GM23338 (cell line): ENCODE measurements at regions not wholly inside any gene's neighbourhood (a gene's known extent, or its start where the extent isn't known, plus 50 kb on each side); places are given as distances from the start of the nearest gene placed in this dataset.

ENCODE experiments used
- ATAC-seq: fragments of 200-7000 bp; cut with Tn5 transposase; 3 replicates; pipeline ENCODE4 v1.9.1; 2020
- DNase-seq: peaks from one replicate; pipeline ENCODE4 v3.0.0-alpha.2; 2015; ENCODE audit warnings: low spot score
- H2AFZ ChIP-seq: fragments of 200-600 bp; sonication (generic); 2 replicates; pipeline ENCODE4 v1.8.0; 2016; ENCODE audit warnings: antibody characterized with exemption, mild to moderate bottlenecking, moderate library complexity
- H3F3A ChIP-seq: fragments of 200-600 bp; sonication (generic); replicated peaks from 2 replicates; pipeline ENCODE4 v1.8.0; 2017; ENCODE audit warnings: antibody characterized with exemption, mixed run types, low read depth
- H3K27ac ChIP-seq: fragments of 200-600 bp; sonication (generic); 2 replicates; pipeline ENCODE4 v1.6.1; 2016; ENCODE audit warnings: low read depth
- H3K27me3 ChIP-seq: fragments of 200-600 bp; sonication (generic); 2 replicates; pipeline ENCODE4 v1.8.0; 2016; ENCODE audit warnings: mild to moderate bottlenecking, mixed run types, moderate library complexity; ENCODE audit not compliant: insufficient read depth
- H3K36me3 ChIP-seq: fragments of 200-600 bp; sonication (generic); 2 replicates; pipeline ENCODE4 v1.8.0; 2016; ENCODE audit warnings: mild to moderate bottlenecking; ENCODE audit not compliant: insufficient read depth
- H3K4me1 ChIP-seq: fragments of 200-600 bp; sonication (generic); 2 replicates; pipeline ENCODE4 v1.8.0; 2016; ENCODE audit warnings: mild to moderate bottlenecking, moderate library complexity; ENCODE audit not compliant: insufficient read depth
- H3K4me2 ChIP-seq: fragments of 200-600 bp; sonication (generic); 2 replicates; pipeline ENCODE4 v1.7.1; 2017; ENCODE audit warnings: mixed run types
- H3K4me3 ChIP-seq: fragments of 200-600 bp; sonication (generic); 2 replicates; pipeline ENCODE4 v1.6.1; 2016; ENCODE audit warnings: mixed run types
- H3K79me2 ChIP-seq: fragments of 200-600 bp; sonication (generic); replicated peaks from 2 replicates; pipeline ENCODE4 v1.8.0; 2017; ENCODE audit warnings: mild to moderate bottlenecking; ENCODE audit not compliant: insufficient read depth
- H3K9me2 ChIP-seq: fragments of 200-600 bp; sonication (generic); 2 replicates; pipeline ENCODE4 v1.8.0; 2017; ENCODE audit not compliant: insufficient read depth
- H4K20me1 ChIP-seq: fragments of 200-600 bp; sonication (generic); replicated peaks from 2 replicates; pipeline ENCODE4 v1.8.0; 2017; ENCODE audit warnings: mild to moderate bottlenecking; ENCODE audit not compliant: insufficient read depth
- H3K27ac Mint-ChIP-seq: 2 replicates; pipeline ENCODE4 v1.8.0; 2020; ENCODE audit warnings: inconsistent platforms, mild to moderate bottlenecking, moderate library complexity, mixed read lengths
- H3K27me3 Mint-ChIP-seq: 3 replicates; pipeline ENCODE4 v1.8.0; 2022; ENCODE audit warnings: low read depth, mild to moderate bottlenecking, moderate library complexity, mixed read lengths, inconsistent platforms; ENCODE audit not compliant: insufficient read depth, poor library complexity
- H3K36me3 Mint-ChIP-seq: 3 replicates; pipeline ENCODE4 v1.8.0; 2021; ENCODE audit warnings: low read depth, mild to moderate bottlenecking, inconsistent platforms, moderate library complexity, mixed read lengths
- H3K4me1 Mint-ChIP-seq: 3 replicates; pipeline ENCODE4 v1.8.0; 2020; ENCODE audit warnings: mild to moderate bottlenecking, inconsistent platforms, mixed read lengths
- H3K4me3 Mint-ChIP-seq: 3 replicates; pipeline ENCODE4 v1.8.0; 2021; ENCODE audit warnings: moderate library complexity, mild to moderate bottlenecking, inconsistent platforms, mixed read lengths
- H3K9me3 Mint-ChIP-seq: 3 replicates; pipeline ENCODE4 v1.8.0; 2020; ENCODE audit warnings: moderate library complexity, mild to moderate bottlenecking, inconsistent platforms, mixed read lengths
- CREB1 ChIP-seq: fragments of 250-450 bp; sonication (Bioruptor Pico); IDR thresholded peaks from 2 replicates; pipeline ENCODE4 v1.5.0; 2020; ENCODE audit warnings: low read depth, mild to moderate bottlenecking, moderate library complexity
- EZH2 ChIP-seq: fragments of 200-600 bp; sonication (generic); IDR thresholded peaks from one replicate; pipeline ENCODE4 v1.8.0; 2017; ENCODE audit warnings: antibody characterized with exemption, mild to moderate bottlenecking, low read depth; ENCODE audit not compliant: unreplicated experiment
- EZH2phosphoT487 ChIP-seq: fragments of 200-600 bp; sonication (generic); IDR thresholded peaks from one replicate; pipeline ENCODE4 v1.8.1; 2018; ENCODE audit warnings: antibody characterized with exemption; ENCODE audit not compliant: unreplicated experiment
- JUNB ChIP-seq: IDR thresholded peaks from one replicate; pipeline ENCODE4 v1.6.1; 2016; ENCODE audit warnings: antibody characterized with exemption; ENCODE audit not compliant: unreplicated experiment
- NANOG ChIP-seq: IDR thresholded peaks from 2 replicates; pipeline ENCODE4 v1.6.1; 2016; ENCODE audit warnings: antibody characterized with exemption, borderline replicate concordance
- POLR2AphosphoS5 ChIP-seq: IDR thresholded peaks from 2 replicates; pipeline ENCODE4 v1.6.1; 2016; ENCODE audit warnings: antibody characterized with exemption, low read depth
- ZNF114 ChIP-seq: fragments of 250-450 bp; sonication (Bioruptor Pico); IDR thresholded peaks from 2 replicates; pipeline ENCODE4 v1.5.0; 2020; ENCODE audit warnings: mild to moderate bottlenecking, moderate library complexity
- TF ChIP-seq, protein P1 (sequence below): fragments of 250-450 bp; sonication (Bioruptor Pico); IDR thresholded peaks from 2 replicates; pipeline ENCODE4 v1.5.0; 2020; ENCODE audit warnings: mild to moderate bottlenecking, moderate library complexity
- TF ChIP-seq, protein P2 (sequence below), 2 experiments: fragments of 200-600 bp in 1 of 2; sonication (generic) in 1 of 2; conservative IDR thresholded peaks; 2 replicates each; pipeline versions ENCODE4 v1.5.1 to v1.6.1; 2016 to 2017; ENCODE audit warnings: antibody characterized with exemption in 2 of 2, low read depth in 2 of 2, mild to moderate bottlenecking in 2 of 2, moderate library complexity in 1 of 2
- TF ChIP-seq, protein P3 (sequence below): IDR thresholded peaks from 2 replicates; pipeline ENCODE4 v1.6.1; 2016; ENCODE audit warnings: antibody characterized with exemption

DNA sequence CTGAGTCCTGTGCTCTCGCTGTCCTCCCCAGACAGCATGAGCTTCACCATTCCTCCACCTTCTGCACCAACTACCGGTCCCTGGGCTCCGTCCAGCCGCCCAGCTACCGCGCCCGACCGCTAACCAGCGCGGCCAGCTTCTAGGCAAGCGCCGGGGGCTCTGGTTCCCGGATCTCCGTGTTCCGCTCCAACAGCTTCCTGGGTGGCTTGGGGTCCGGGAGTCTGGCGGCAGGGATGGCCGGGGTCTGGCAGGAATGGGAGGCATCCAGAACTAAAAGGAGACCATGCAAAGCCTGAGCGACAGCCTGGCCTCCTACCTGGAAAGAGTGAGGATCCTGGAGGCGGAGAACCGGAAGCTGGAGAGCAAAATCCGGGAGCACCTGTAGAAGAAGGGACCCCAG lies 613.1 kb upstream of the PTGER4 start:
- TF ChIP-seq, protein P1, sequence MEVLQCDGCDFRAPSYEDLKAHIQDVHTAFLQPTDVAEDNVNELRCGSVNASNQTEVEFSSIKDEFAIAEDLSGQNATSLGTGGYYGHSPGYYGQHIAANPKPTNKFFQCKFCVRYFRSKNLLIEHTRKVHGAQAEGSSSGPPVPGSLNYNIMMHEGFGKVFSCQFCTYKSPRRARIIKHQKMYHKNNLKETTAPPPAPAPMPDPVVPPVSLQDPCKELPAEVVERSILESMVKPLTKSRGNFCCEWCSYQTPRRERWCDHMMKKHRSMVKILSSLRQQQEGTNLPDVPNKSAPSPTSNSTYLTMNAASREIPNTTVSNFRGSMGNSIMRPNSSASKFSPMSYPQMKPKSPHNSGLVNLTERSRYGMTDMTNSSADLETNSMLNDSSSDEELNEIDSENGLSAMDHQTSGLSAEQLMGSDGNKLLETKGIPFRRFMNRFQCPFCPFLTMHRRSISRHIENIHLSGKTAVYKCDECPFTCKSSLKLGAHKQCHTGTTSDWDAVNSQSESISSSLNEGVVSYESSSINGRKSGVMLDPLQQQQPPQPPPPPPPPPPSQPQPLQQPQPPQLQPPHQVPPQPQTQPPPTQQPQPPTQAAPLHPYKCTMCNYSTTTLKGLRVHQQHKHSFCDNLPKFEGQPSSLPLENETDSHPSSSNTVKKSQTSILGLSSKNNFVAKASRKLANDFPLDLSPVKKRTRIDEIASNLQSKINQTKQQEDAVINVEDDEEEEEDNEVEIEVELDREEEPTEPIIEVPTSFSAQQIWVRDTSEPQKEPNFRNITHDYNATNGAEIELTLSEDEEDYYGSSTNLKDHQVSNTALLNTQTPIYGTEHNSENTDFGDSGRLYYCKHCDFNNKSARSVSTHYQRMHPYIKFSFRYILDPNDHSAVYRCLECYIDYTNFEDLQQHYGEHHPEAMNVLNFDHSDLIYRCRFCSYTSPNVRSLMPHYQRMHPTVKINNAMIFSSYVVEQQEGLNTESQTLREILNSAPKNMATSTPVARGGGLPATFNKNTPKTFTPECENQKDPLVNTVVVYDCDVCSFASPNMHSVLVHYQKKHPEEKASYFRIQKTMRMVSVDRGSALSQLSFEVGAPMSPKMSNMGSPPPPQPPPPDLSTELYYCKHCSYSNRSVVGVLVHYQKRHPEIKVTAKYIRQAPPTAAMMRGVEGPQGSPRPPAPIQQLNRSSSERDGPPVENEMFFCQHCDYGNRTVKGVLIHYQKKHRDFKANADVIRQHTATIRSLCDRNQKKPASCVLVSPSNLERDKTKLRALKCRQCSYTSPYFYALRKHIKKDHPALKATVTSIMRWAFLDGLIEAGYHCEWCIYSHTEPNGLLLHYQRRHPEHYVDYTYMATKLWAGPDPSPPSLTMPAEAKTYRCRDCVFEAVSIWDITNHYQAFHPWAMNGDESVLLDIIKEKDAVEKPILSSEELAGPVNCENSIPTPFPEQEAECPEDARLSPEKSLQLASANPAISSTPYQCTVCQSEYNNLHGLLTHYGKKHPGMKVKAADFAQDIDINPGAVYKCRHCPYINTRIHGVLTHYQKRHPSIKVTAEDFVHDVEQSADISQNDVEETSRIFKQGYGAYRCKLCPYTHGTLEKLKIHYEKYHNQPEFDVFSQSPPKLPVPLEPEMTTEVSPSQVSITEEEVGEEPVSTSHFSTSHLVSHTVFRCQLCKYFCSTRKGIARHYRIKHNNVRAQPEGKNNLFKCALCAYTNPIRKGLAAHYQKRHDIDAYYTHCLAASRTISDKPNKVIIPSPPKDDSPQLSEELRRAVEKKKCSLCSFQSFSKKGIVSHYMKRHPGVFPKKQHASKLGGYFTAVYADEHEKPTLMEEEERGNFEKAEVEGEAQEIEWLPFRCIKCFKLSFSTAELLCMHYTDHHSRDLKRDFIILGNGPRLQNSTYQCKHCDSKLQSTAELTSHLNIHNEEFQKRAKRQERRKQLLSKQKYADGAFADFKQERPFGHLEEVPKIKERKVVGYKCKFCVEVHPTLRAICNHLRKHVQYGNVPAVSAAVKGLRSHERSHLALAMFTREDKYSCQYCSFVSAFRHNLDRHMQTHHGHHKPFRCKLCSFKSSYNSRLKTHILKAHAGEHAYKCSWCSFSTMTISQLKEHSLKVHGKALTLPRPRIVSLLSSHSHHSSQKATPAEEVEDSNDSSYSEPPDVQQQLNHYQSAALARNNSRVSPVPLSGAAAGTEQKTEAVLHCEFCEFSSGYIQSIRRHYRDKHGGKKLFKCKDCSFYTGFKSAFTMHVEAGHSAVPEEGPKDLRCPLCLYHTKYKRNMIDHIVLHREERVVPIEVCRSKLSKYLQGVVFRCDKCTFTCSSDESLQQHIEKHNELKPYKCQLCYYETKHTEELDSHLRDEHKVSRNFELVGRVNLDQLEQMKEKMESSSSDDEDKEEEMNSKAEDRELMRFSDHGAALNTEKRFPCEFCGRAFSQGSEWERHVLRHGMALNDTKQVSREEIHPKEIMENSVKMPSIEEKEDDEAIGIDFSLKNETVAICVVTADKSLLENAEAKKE (CRISPR knock-in tag), result no peak
- TF ChIP-seq, protein P2, sequence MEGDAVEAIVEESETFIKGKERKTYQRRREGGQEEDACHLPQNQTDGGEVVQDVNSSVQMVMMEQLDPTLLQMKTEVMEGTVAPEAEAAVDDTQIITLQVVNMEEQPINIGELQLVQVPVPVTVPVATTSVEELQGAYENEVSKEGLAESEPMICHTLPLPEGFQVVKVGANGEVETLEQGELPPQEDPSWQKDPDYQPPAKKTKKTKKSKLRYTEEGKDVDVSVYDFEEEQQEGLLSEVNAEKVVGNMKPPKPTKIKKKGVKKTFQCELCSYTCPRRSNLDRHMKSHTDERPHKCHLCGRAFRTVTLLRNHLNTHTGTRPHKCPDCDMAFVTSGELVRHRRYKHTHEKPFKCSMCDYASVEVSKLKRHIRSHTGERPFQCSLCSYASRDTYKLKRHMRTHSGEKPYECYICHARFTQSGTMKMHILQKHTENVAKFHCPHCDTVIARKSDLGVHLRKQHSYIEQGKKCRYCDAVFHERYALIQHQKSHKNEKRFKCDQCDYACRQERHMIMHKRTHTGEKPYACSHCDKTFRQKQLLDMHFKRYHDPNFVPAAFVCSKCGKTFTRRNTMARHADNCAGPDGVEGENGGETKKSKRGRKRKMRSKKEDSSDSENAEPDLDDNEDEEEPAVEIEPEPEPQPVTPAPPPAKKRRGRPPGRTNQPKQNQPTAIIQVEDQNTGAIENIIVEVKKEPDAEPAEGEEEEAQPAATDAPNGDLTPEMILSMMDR (conservative IDR thresholded peaks at IDR 0.05; ENCODE audit: low read depth in 2 of 2), result no peak
- TF ChIP-seq EZH2phosphoT487, result no peak
- TF ChIP-seq ZNF114 (CRISPR knock-in tag), result no peak
- no peak for TF ChIP-seq NANOG
- TF ChIP-seq POLR2AphosphoS5, result no peak
- TF ChIP-seq CREB1 (CRISPR knock-in tag), result no peak
- TF ChIP-seq, protein P3, sequence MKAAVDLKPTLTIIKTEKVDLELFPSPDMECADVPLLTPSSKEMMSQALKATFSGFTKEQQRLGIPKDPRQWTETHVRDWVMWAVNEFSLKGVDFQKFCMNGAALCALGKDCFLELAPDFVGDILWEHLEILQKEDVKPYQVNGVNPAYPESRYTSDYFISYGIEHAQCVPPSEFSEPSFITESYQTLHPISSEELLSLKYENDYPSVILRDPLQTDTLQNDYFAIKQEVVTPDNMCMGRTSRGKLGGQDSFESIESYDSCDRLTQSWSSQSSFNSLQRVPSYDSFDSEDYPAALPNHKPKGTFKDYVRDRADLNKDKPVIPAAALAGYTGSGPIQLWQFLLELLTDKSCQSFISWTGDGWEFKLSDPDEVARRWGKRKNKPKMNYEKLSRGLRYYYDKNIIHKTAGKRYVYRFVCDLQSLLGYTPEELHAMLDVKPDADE, result no peak
- no peak for TF ChIP-seq JUNB
- no peak for TF ChIP-seq EZH2
- Histone ChIP-seq H3F3A (no peaks in the 10 kb centered on the region), H3K79me2 (no peaks in the 10 kb centered on the region), H3K27me3 (no peaks in the 10 kb centered on the region), H3K36me3 (no peaks in the 10 kb centered on the region), H4K20me1 (no peaks in the 10 kb centered on the region), H3K9me2 (peaks cover 10% of the 10 kb centered on the region), H3K4me3 (no peak overlapping the region), H2AFZ (no peak overlapping the region), H3K27ac (no peak overlapping the region), H3K4me1 (no peaks in the 10 kb centered on the region), H3K4me2 (no peak overlapping the region)
- Mint-ChIP-seq H3K36me3 (no peaks in the 10 kb centered on the region), H3K27me3 (no peaks in the 10 kb centered on the region), H3K4me3 (no peak overlapping the region), H3K9me3 (no peaks in the 10 kb centered on the region), H3K4me1 (no peaks in the 10 kb centered on the region), H3K27ac (no peak overlapping the region)
- ATAC-seq (no peak), DNase-seq (no peak)
